Caco-2 (cell line): ENCODE measurements at regions not wholly inside any gene's neighbourhood (a gene's known extent, or its start where the extent isn't known, plus 50 kb on each side); places are given as distances from the start of the nearest gene placed in this dataset.

Source experiments
- BruUV-seq: library from RNA; stranded (reverse); fragments of 400-500 nt; replicated peaks from 2 replicates; lab custom pipeline; 2021; lab: Mats Ljungman, UMichigan
- CTCF ChIA-PET: fragments of 300-600 bp; sonication (Branson Sonifier 250); formaldehyde crosslinking; loops from one replicate; lab custom pipeline; 2022; ENCODE audit warnings: antibody characterized with exemption; lab: Charles Lee
- POLR2A ChIA-PET: fragments of 300-600 bp; sonication (Branson Sonifier 250); formaldehyde crosslinking; loops from one replicate; lab custom pipeline; 2022; ENCODE audit warnings: antibody characterized with exemption; lab: Charles Lee
- DNase-seq, 2 experiments: peaks; one replicate each; pipeline versions ENCODE4 v3.0.0 to v3.0.0-alpha.2; 2020 to 2022
- H3K27me3 ChIP-seq: replicated peaks from 2 replicates; pipeline ENCODE4 v1.6.0; 2011; ENCODE audit warnings: low read length; ENCODE audit not compliant: control insufficient read depth, insufficient read depth
- H3K36me3 ChIP-seq: 2 replicates; pipeline ENCODE4 v1.5.1; 2011; ENCODE audit warnings: low read length; ENCODE audit not compliant: control insufficient read depth, insufficient read depth
- H3K4me1 ChIP-seq: fragments of 250-450 bp; sonication (Bioruptor Pico); 2 replicates; pipeline ENCODE4 v1.5.1; 2020; ENCODE audit warnings: mild to moderate bottlenecking
- H3K4me3 ChIP-seq: 2 replicates; pipeline ENCODE4 v1.5.1; 2011; ENCODE audit warnings: low read depth, mild to moderate bottlenecking, control low read depth, low read length
- H3K9me3 ChIP-seq: fragments of 250-450 bp; sonication (Bioruptor Pico); 2 replicates; pipeline ENCODE4 v1.5.1; 2020; ENCODE audit warnings: mild to moderate bottlenecking, moderate library complexity
- H3K27ac Mint-ChIP-seq: one replicate; pipeline ENCODE4 v1.8.0; 2022; ENCODE audit warnings: mixed read lengths; ENCODE audit not compliant: unreplicated experiment
- H3K27me3 Mint-ChIP-seq: one replicate; pipeline ENCODE4 v1.8.0; 2022; ENCODE audit warnings: mixed read lengths; ENCODE audit not compliant: insufficient read depth, unreplicated experiment
- H3K36me3 Mint-ChIP-seq: one replicate; pipeline ENCODE4 v1.8.0; 2022; ENCODE audit warnings: mild to moderate bottlenecking, mixed read lengths; ENCODE audit not compliant: insufficient read depth, unreplicated experiment
- H3K4me1 Mint-ChIP-seq: one replicate; pipeline ENCODE4 v1.8.0; 2022; ENCODE audit warnings: low read depth, mixed read lengths; ENCODE audit not compliant: unreplicated experiment
- H3K4me3 Mint-ChIP-seq: one replicate; pipeline ENCODE4 v1.8.0; 2022; ENCODE audit warnings: mild to moderate bottlenecking, moderate library complexity, mixed read lengths; ENCODE audit not compliant: unreplicated experiment
- H3K9me3 Mint-ChIP-seq: one replicate; pipeline ENCODE4 v1.8.0; 2022; ENCODE audit warnings: mixed read lengths; ENCODE audit not compliant: unreplicated experiment
- intact Hi-C: fragments of 100-400 bp; cut with micrococcal nuclease; formaldehyde crosslinking; loops from one replicate; pipeline ENCODE4 v1.10.0; 2022; ENCODE audit not compliant: unreplicated experiment
- TF ChIP-seq, protein P1 (sequence below), 2 experiments: fragments of 200-600 bp in 1 of 2; IDR thresholded peaks; 1 replicate in 1 of 2; 2 replicates in 1 of 2; pipeline versions ENCODE4 v1.5.1 to v1.8.0; 2011 to 2022; ENCODE audit warnings: antibody characterized with exemption in 1 of 2, control low read depth in 1 of 2, inconsistent platforms in 1 of 2, low read depth in 1 of 2, low read length in 1 of 2, mild to moderate bottlenecking in 1 of 2, moderate library complexity in 1 of 2; ENCODE audit not compliant: insufficient read depth in 1 of 2, severe bottlenecking in 1 of 2, unreplicated experiment in 1 of 2

DNA sequence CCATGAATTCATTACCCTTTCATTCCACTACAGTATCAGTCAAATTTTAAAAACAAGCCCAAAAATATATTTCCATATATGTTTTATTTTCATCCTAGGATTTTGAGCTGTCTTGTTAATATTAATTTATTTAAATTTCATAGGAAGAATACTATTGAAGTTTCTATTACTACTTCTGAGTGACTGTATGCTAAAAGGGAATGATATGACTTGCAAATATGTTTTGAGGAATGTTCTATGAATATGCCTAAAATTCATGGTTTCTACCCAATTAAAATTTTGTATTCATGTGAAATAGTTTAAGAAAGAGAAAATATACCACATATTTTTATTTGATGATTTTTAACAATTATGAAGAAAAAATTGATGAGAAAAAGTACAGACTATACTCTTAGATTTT is 52.9 kb upstream of the BACH1 start:
- Mint-ChIP-seq H3K9me3 (no peaks in the 10 kb centered on the region), H3K27me3 (no peaks in the 10 kb centered on the region), H3K36me3 (no peaks in the 10 kb centered on the region), H3K4me3 (no peak overlapping the region), H3K27ac (no peak overlapping the region), H3K4me1 (no peaks in the 10 kb centered on the region)
- Histone ChIP-seq H3K36me3 (no peaks in the 10 kb centered on the region), H3K4me3 (no peak overlapping the region), H3K27me3 (no peaks in the 10 kb centered on the region), H3K9me3 (no peaks in the 10 kb centered on the region), H3K4me1 (no peaks in the 10 kb centered on the region)
- no peak for DNase-seq
- no TSS peak for BruUV-seq
- TF ChIP-seq, protein P1, sequence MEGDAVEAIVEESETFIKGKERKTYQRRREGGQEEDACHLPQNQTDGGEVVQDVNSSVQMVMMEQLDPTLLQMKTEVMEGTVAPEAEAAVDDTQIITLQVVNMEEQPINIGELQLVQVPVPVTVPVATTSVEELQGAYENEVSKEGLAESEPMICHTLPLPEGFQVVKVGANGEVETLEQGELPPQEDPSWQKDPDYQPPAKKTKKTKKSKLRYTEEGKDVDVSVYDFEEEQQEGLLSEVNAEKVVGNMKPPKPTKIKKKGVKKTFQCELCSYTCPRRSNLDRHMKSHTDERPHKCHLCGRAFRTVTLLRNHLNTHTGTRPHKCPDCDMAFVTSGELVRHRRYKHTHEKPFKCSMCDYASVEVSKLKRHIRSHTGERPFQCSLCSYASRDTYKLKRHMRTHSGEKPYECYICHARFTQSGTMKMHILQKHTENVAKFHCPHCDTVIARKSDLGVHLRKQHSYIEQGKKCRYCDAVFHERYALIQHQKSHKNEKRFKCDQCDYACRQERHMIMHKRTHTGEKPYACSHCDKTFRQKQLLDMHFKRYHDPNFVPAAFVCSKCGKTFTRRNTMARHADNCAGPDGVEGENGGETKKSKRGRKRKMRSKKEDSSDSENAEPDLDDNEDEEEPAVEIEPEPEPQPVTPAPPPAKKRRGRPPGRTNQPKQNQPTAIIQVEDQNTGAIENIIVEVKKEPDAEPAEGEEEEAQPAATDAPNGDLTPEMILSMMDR (IDR thresholded peaks at IDR 0.05; ENCODE audit: insufficient read depth in 1 of 2, low read depth in 1 of 2, low read length in 1 of 2, severe bottlenecking in 1 of 2, unreplicated experiment in 1 of 2) = no peak
- ChIA-PET POLR2A (no interaction called here), CTCF (no interaction called here)
- intact Hi-C loops = no loop called here

DNA sequence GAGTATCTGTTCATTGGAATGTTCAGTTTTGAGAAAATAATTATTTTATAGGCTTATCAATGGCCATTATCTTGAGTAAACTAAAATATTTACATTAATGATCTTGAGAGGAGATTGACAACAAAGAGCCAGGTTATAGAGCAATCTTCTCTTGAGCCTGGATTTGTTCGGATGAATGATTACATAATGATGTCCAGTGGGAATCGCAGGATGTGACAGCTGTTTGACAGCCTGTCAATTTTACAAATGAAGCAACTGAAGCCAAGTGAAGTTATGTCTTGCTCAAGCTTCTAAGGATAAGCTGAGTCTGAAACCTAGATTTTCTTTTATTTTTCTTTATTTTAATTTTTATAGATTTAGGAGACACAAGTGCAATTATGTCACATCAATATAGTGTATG is 52.1 kb upstream of the BACH1 start:
- H3K27me3 ChIP-seq = no peaks in the 10 kb centered on the region
- no peaks in the 10 kb centered on the region for H3K36me3 ChIP-seq
- ChIA-PET POLR2A (no interaction called here), CTCF (no interaction called here)
- H3K9me3 ChIP-seq = 0 out of 2 replicates have a peak, but pooled peaks cover under 1% of the 10 kb centered on the region
- Mint-ChIP-seq H3K4me3 (no peak overlapping the region), H3K36me3 (no peaks in the 10 kb centered on the region), H3K27ac (no peak overlapping the region), H3K9me3 (no peaks in the 10 kb centered on the region), H3K27me3 (no peaks in the 10 kb centered on the region), H3K4me1 (no peaks in the 10 kb centered on the region)
- H3K4me3 ChIP-seq = no peak overlapping the region
- intact Hi-C loops = no loop called here
- no TSS peak for BruUV-seq
- no peaks in the 10 kb centered on the region for H3K4me1 ChIP-seq
- TF ChIP-seq, protein P1 (IDR thresholded peaks at IDR 0.05; ENCODE audit: insufficient read depth in 1 of 2, low read depth in 1 of 2, low read length in 1 of 2, severe bottlenecking in 1 of 2, unreplicated experiment in 1 of 2) = no peak
- DNase-seq = no peak

DNA sequence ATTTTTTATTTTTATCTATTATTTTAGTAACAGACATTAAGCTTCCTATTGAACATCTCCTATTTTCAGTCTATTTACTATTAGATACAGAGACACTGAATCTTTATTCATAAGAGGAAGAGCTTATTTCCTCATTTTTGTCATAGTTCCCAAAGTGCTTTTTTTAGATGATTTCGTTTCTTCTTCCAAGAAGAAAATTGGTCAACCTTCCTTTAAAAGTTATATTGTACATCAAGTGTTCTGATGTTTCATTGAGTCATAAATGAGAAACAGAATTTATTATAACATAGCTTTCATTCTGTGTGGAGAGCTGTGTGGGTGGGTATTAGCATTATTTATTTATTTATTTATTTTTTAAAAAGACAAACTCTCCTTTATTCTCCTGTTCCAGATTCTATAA is 50.6 kb upstream of the BACH1 start:
- H3K4me3 Mint-ChIP-seq = no peak overlapping the region

More for the DNA sequence above, 50.6 kb upstream of the BACH1 start:
- no peak overlapping the region for H3K27ac Mint-ChIP-seq
- peaks cover 7% of the 10 kb centered on the region; the same call in 1 of the 2 replicates for H3K9me3 ChIP-seq
- no peaks in the 10 kb centered on the region for H3K27me3 Mint-ChIP-seq
- H3K36me3 ChIP-seq = no peaks in the 10 kb centered on the region
- no peaks in the 10 kb centered on the region for H3K4me1 Mint-ChIP-seq
- TF ChIP-seq, protein P1 (IDR thresholded peaks at IDR 0.05; ENCODE audit: insufficient read depth in 1 of 2, low read depth in 1 of 2, low read length in 1 of 2, severe bottlenecking in 1 of 2, unreplicated experiment in 1 of 2) = no peak
- no peaks in the 10 kb centered on the region for H3K4me1 ChIP-seq
- intact Hi-C loops = no loop called here
- ChIA-PET CTCF (no interaction called here), POLR2A (no interaction called here)
- peaks cover 4% of the 10 kb centered on the region for H3K36me3 Mint-ChIP-seq
- H3K4me3 ChIP-seq = no peak overlapping the region
- BruUV-seq = no TSS peak
- DNase-seq = no peak
- peaks cover under 1% of the 10 kb centered on the region for H3K9me3 Mint-ChIP-seq
- no peaks in the 10 kb centered on the region for H3K27me3 ChIP-seq
